K562 (cell line): ENCODE measurements at regions not wholly inside any gene's neighbourhood (a gene's known extent, or its start where the extent isn't known, plus 50 kb on each side); places are given as distances from the start of the nearest gene placed in this dataset.

Experiments used
- ATAC-seq: fragments of 200-7000 bp; cut with Tn5 transposase; 3 replicates; pipeline ENCODE4 v1.9.1; 2020; ENCODE audit warnings: moderate library complexity
- BruUV-seq: library from RNA; stranded (reverse); fragments of 400-500 nt; replicated peaks from 2 replicates; lab custom pipeline; 2021; lab: Mats Ljungman, UMichigan
- CTCF ChIA-PET: fragments of 300-600 bp; formaldehyde crosslinking; extraction: SDS; loops from one replicate; lab custom pipeline; 2021; ENCODE audit warnings: low intra/inter-chr PET ratio; lab: Yijun Ruan, JAX
- POLR2A ChIA-PET: fragments of 300-600, 350-650 bp; sonication (Branson Sonifier 250); formaldehyde crosslinking; extraction: SDS; loops from one replicate; lab custom pipeline; 2021; ENCODE audit warnings: antibody characterized with exemption, inconsistent platforms; lab: Yijun Ruan, JAX
- DNase-seq, 4 experiments: peaks; one replicate each; pipeline versions ENCODE4 v3.0.0 to v3.0.0-alpha.2; 2011 to 2018; ENCODE audit warnings: low spot score in 3 of 4, mixed read lengths in 3 of 4; ENCODE audit errors: extremely low read depth in 1 of 4
- FAIRE-seq: peaks from 2 replicates; lab custom pipeline; 2011; peaks lifted over from hg19 to GRCh38; lab: Jason Lieb, UNC
- H2AFZ ChIP-seq: 2 replicates; pipeline ENCODE4 v1.6.0; 2011; ENCODE audit warnings: low read depth, low read length, control low read depth, inconsistent platforms
- H3K27ac ChIP-seq: fragments of 200-600 bp; 3 replicates; pipeline ENCODE4 v1.8.0; 2011; ENCODE audit warnings: low read depth, mild to moderate bottlenecking, control low read depth, inconsistent platforms, low read length, moderate library complexity, mixed read lengths; ENCODE audit errors: extremely low read depth
- H3K27me3 ChIP-seq, 2 experiments: fragments of 300-600 bp in 1 of 2; 2 replicates in 1 of 2; 3 replicates in 1 of 2; pipeline versions ENCODE4 v1.6.0 to v1.8.0; 2011; ENCODE audit warnings: inconsistent platforms in 2 of 2, low read length in 2 of 2, mild to moderate bottlenecking in 1 of 2, mixed read lengths in 1 of 2, moderate library complexity in 1 of 2; ENCODE audit not compliant: control insufficient read depth in 2 of 2, insufficient read depth in 2 of 2
- H3K36me3 ChIP-seq: fragments of 300-600 bp; 3 replicates; pipeline ENCODE4 v1.8.0; 2011; ENCODE audit warnings: mild to moderate bottlenecking, low read length, inconsistent platforms; ENCODE audit not compliant: control insufficient read depth, insufficient read depth
- H3K4me1 ChIP-seq, 2 experiments: fragments of 200-600 bp in 1 of 2; replicated peaks in 1 of 2; 2 replicates in 1 of 2; 3 replicates in 1 of 2; pipeline versions ENCODE4 v1.5.1 to v1.8.0; 2011; ENCODE audit warnings: inconsistent platforms in 2 of 2, low read length in 2 of 2, mild to moderate bottlenecking in 1 of 2, mixed read lengths in 1 of 2, moderate library complexity in 1 of 2; ENCODE audit not compliant: control insufficient read depth in 2 of 2, insufficient read depth in 2 of 2
- H3K4me2 ChIP-seq: 2 replicates; pipeline ENCODE4 v1.6.1; 2011; ENCODE audit warnings: low read length, control low read depth, inconsistent platforms, mixed read lengths; ENCODE audit not compliant: insufficient read depth
- H3K4me3 ChIP-seq: fragments of 200-600 bp; sonication (generic), shearing (Covaris generic); 2 replicates; pipeline ENCODE4 v1.5.1; 2016; ENCODE audit warnings: control low read depth, inconsistent platforms
- H3K79me2 ChIP-seq: fragments of 200-600 bp; 3 replicates; pipeline ENCODE4 v1.8.0; 2011; ENCODE audit warnings: low read length, inconsistent platforms; ENCODE audit not compliant: control insufficient read depth, insufficient read depth
- H3K9ac ChIP-seq, 2 experiments: 2 replicates each; pipeline versions ENCODE4 v1.6.0 to v1.6.1; 2011; ENCODE audit warnings: low read depth in 2 of 2, low read length in 2 of 2, control low read depth in 1 of 2, inconsistent platforms in 1 of 2, mild to moderate bottlenecking in 1 of 2, mixed read lengths in 1 of 2; ENCODE audit not compliant: insufficient read depth in 1 of 2
- H3K9me1 ChIP-seq: one replicate; pipeline ENCODE4 v1.6.0; 2011; ENCODE audit warnings: inconsistent platforms, mild to moderate bottlenecking, low read length, moderate library complexity; ENCODE audit not compliant: control insufficient read depth, insufficient read depth
- H3K9me3 ChIP-seq: replicated peaks from 2 replicates; pipeline ENCODE4 v1.5.1; 2011; ENCODE audit warnings: low read depth, low read length, inconsistent platforms; ENCODE audit not compliant: control insufficient read depth, insufficient read depth
- H4K20me1 ChIP-seq: replicated peaks from 2 replicates; pipeline ENCODE4 v1.6.1; 2011; ENCODE audit warnings: low read length, inconsistent platforms, mixed read lengths; ENCODE audit not compliant: control insufficient read depth, insufficient read depth
- BCL6 ChIP-seq: fragments of 250-450 bp; sonication (Bioruptor Pico); IDR thresholded peaks from 2 replicates; pipeline ENCODE4 v1.4.0; 2020
- C11orf30 ChIP-seq: fragments of 450-650 bp; IDR thresholded peaks from 2 replicates; pipeline ENCODE4 v1.6.1; 2016; ENCODE audit warnings: low read depth, mild to moderate bottlenecking
- CEBPG ChIP-seq, 3 experiments: fragments of 200-800 bp in 1 of 3; sonication (Bioruptor generic) in 1 of 3; sonication (generic) in 1 of 3; formaldehyde crosslinking in 1 of 3; IDR thresholded peaks in 2 of 3; conservative IDR thresholded peaks in 1 of 3; 2 replicates each; pipeline versions ENCODE4 v1.6.1 to v1.8.0; 2016 to 2022; ENCODE audit warnings: missing compliant biosample characterization in 2 of 3, missing genetic modification characterization in 2 of 3, mild to moderate bottlenecking in 1 of 3, missing genetic modification reagents in 1 of 3
- FOSL1 ChIP-seq: fragments of 200-800 bp; sonication (Bioruptor generic); conservative IDR thresholded peaks from 2 replicates; pipeline ENCODE4 v1.6.1; 2016; ENCODE audit warnings: missing genetic modification characterization, missing compliant biosample characterization
- HDGF ChIP-seq: fragments of 450-650 bp; IDR thresholded peaks from 2 replicates; pipeline ENCODE4 v1.6.1; 2016
- JUND ChIP-seq, 2 experiments: IDR thresholded peaks; 2 replicates in 1 of 2; 3 replicates in 1 of 2; pipeline ENCODE4 v1.6.1; 2011; ENCODE audit warnings: borderline replicate concordance in 2 of 2, low read depth in 2 of 2, low read length in 2 of 2, improper control_type of control experiment in 1 of 2, missing biosample characterization in 1 of 2, missing genetic modification characterization in 1 of 2, missing genetic modification reagents in 1 of 2
- PPARD ChIP-seq: fragments of 250-450 bp; sonication (Bioruptor Pico); IDR thresholded peaks from 2 replicates; pipeline ENCODE4 v1.8.0; 2022; ENCODE audit warnings: inconsistent platforms, mild to moderate bottlenecking, moderate library complexity
- SREBF2 ChIP-seq: sonication (generic); formaldehyde crosslinking; IDR thresholded peaks from 2 replicates; pipeline ENCODE4 v1.4.0; 2020; ENCODE audit warnings: mild to moderate bottlenecking, missing genetic modification reagents
- SRSF3 ChIP-seq: fragments of 200-400 bp; formaldehyde crosslinking; IDR thresholded peaks from 2 replicates; pipeline ENCODE4 v1.6.1; 2016; ENCODE audit warnings: mild to moderate bottlenecking, low read length, moderate library complexity; ENCODE audit not compliant: insufficient read depth
- ZFX ChIP-seq: sonication (generic); formaldehyde crosslinking; IDR thresholded peaks from 2 replicates; pipeline ENCODE4 v1.8.0; 2022; ENCODE audit warnings: mild to moderate bottlenecking, missing genetic modification reagents, moderate library complexity
- ZNF184 ChIP-seq: sonication (generic); formaldehyde crosslinking; IDR thresholded peaks from 2 replicates; pipeline ENCODE4 v1.5.0; 2020; ENCODE audit warnings: missing genetic modification reagents
- ZNF197 ChIP-seq: fragments of 200-800 bp; sonication (Bioruptor generic); IDR thresholded peaks from 2 replicates; pipeline ENCODE4 v1.6.1; 2016; ENCODE audit warnings: low read depth, missing genetic modification characterization, missing compliant biosample characterization
- ZNF217 ChIP-seq: sonication (generic); formaldehyde crosslinking; IDR thresholded peaks from 2 replicates; pipeline ENCODE4 v1.8.0; 2022; ENCODE audit warnings: mild to moderate bottlenecking, missing genetic modification reagents
- ZNF583 ChIP-seq: fragments of 250-450 bp; sonication (Bioruptor Pico); IDR thresholded peaks from 2 replicates; pipeline ENCODE4 v1.4.0; 2020
- ZNF695 ChIP-seq: fragments of 450-650 bp; formaldehyde crosslinking; IDR thresholded peaks from 2 replicates; pipeline ENCODE4 v1.4.0; 2020; ENCODE audit warnings: mild to moderate bottlenecking, moderate library complexity
- ZNF707 ChIP-seq: fragments of 250-450 bp; sonication (Bioruptor Pico); conservative IDR thresholded peaks from 2 replicates; pipeline ENCODE4 v1.8.0; 2022; ENCODE audit warnings: inconsistent platforms, mild to moderate bottlenecking, moderate library complexity
- WGBS: fragments of 100-300 bp; shearing (Covaris generic); methylation state at CpG from one replicate; pipeline ENCODE4 v1.1.6; 2016; ENCODE audit warnings: low coverage, mixed read lengths; ENCODE audit not compliant: insufficient coverage; ENCODE audit errors: missing lambda C conversion rate; 5-methylcytosine and 5-hydroxymethylcytosine counted together
- in situ Hi-C: fragments of 300-500 bp; cut with MboI; formaldehyde crosslinking; loops from 4 replicates; pipeline ENCODE4 v1.15.0; 2018; ENCODE audit warnings: inconsistent platforms, mixed read lengths
- intact Hi-C: fragments of 100-400 bp; cut with micrococcal nuclease; formaldehyde crosslinking; loops from 2 replicates; pipeline ENCODE4 v1.14.2; 2022
- TF ChIP-seq, protein P1 (sequence below): fragments of 450-650 bp; IDR thresholded peaks from 2 replicates; pipeline ENCODE4 v1.6.1; 2016; ENCODE audit warnings: missing biosample characterization, missing genetic modification characterization
- TF ChIP-seq, protein P2 (sequence below): fragments of 450-650 bp; IDR thresholded peaks from one replicate; pipeline ENCODE4 v1.6.1; 2018; ENCODE audit warnings: mild to moderate bottlenecking, moderate library complexity; ENCODE audit not compliant: partially characterized antibody
- TF ChIP-seq, protein P3 (sequence below), 2 experiments: fragments of 450-650 bp in 1 of 2; sonication (generic) in 1 of 2; formaldehyde crosslinking in 1 of 2; IDR thresholded peaks in 1 of 2; conservative IDR thresholded peaks in 1 of 2; 2 replicates each; pipeline versions ENCODE4 v1.6.1 to v1.8.1; 2016 to 2023; ENCODE audit warnings: mild to moderate bottlenecking in 2 of 2, moderate library complexity in 2 of 2, inconsistent platforms in 1 of 2, missing genetic modification reagents in 1 of 2

DNA sequence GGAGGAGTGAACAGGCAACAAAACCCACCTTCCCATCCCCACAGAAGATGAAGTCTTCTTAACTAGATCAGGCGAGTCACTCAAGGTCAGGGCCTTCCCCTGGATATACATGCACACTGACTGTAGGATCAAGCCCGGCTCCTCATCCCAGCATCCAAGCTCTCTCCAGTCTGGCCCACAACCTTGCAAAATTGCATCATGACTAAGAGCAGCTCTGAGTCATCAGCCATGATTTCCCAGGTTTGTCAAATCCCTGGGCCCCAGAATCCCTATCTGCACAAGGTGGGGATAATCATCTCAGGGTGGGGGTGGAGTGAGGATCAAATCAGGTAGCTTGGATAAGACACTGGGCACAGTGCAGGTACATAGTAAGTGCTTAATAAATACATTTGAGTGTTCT lies 199.3 kb upstream of the GRIK3 start:
- ATAC-seq (no peak), FAIRE-seq (no peak), DNase-seq (no peak)
- no TSS peak for BruUV-seq
- Histone ChIP-seq H3K9me3 (no peaks in the 10 kb centered on the region), H3K79me2 (no peaks in the 10 kb centered on the region), H3K36me3 (no peaks in the 10 kb centered on the region), H3K9ac (no peak overlapping the region), H3K4me3 (no peak overlapping the region), H3K27ac (no peak overlapping the region), H2AFZ (no peak overlapping the region), H3K4me1 (no peaks in the 10 kb centered on the region), H4K20me1 (no peaks in the 10 kb centered on the region), H3K9me1 (no peaks in the 10 kb centered on the region), H3K4me2 (no peak overlapping the region), H3K27me3 (no peaks in the 10 kb centered on the region; a peak in 1 of 5 replicates)
- TF ChIP-seq, protein P1, sequence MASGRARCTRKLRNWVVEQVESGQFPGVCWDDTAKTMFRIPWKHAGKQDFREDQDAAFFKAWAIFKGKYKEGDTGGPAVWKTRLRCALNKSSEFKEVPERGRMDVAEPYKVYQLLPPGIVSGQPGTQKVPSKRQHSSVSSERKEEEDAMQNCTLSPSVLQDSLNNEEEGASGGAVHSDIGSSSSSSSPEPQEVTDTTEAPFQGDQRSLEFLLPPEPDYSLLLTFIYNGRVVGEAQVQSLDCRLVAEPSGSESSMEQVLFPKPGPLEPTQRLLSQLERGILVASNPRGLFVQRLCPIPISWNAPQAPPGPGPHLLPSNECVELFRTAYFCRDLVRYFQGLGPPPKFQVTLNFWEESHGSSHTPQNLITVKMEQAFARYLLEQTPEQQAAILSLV (tag): no peak
- no peak for TF ChIP-seq ZNF184 (CRISPR knock-in tag)
- TF ChIP-seq ZFX (CRISPR knock-in tag): no peak
- TF ChIP-seq ZNF197 (CRISPR knock-in tag): no peak
- TF ChIP-seq ZNF217: no peak
- no peak for TF ChIP-seq SRSF3
- no peak for TF ChIP-seq C11orf30
- TF ChIP-seq ZNF695 (CRISPR knock-in tag): no peak
- TF ChIP-seq PPARD: no peak
- no peak for TF ChIP-seq SREBF2 (CRISPR knock-in tag)
- TF ChIP-seq JUND (IDR thresholded peaks at IDR 0.05; ENCODE audit: borderline replicate concordance, low read depth, low read length): peak; percentile 44; the same call in 1 of the 2 replicates
- TF ChIP-seq JUND (tag; IDR thresholded peaks at IDR 0.05; ENCODE audit: borderline replicate concordance, low read depth, low read length): no peak
- TF ChIP-seq BCL6 (CRISPR knock-in tag): no peak
- TF ChIP-seq, protein P2, sequence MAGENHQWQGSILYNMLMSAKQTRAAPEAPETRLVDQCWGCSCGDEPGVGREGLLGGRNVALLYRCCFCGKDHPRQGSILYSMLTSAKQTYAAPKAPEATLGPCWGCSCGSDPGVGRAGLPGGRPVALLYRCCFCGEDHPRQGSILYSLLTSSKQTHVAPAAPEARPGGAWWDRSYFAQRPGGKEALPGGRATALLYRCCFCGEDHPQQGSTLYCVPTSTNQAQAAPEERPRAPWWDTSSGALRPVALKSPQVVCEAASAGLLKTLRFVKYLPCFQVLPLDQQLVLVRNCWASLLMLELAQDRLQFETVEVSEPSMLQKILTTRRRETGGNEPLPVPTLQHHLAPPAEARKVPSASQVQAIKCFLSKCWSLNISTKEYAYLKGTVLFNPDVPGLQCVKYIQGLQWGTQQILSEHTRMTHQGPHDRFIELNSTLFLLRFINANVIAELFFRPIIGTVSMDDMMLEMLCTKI: no peak
- TF ChIP-seq FOSL1 (tag): peak; percentile 37; the same call in 1 of the 2 replicates
- TF ChIP-seq, protein P3, sequence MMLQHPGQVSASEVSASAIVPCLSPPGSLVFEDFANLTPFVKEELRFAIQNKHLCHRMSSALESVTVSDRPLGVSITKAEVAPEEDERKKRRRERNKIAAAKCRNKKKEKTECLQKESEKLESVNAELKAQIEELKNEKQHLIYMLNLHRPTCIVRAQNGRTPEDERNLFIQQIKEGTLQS (IDR thresholded peaks at IDR 0.05): peak; percentile 80
- TF ChIP-seq, protein P3 (CRISPR knock-in tag; conservative IDR thresholded peaks at IDR 0.05): no peak
- TF ChIP-seq HDGF: no peak
- no peak for TF ChIP-seq ZNF583 (CRISPR knock-in tag)
- no peak for TF ChIP-seq ZNF707 (CRISPR knock-in tag)
- no peak for TF ChIP-seq CEBPG (CRISPR knock-in tag; IDR thresholded peaks at IDR 0.05)
- TF ChIP-seq CEBPG (tag; conservative IDR thresholded peaks at IDR 0.05 in 1 of 2, IDR thresholded peaks at IDR 0.05 in 1 of 2): peak in 1 of 2 experiments; percentile 60; a peak in 1 of 4 replicates
- POLR2A ChIA-PET: interaction anchor here (0.7 to 1.3 kb wide), 2 partner anchors 11 to 235 kb away, joined by 3 read pairs; no protein-coding TSS in a partner anchor
- intact Hi-C loops (no loop called here), in situ Hi-C loops (no loop called here)
- CTCF ChIA-PET: no interaction called here
- WGBS: 0% methylated on average over 2 of the region's 2 CpGs
